Cardiac muscle cell (in vitro differentiated cells and primary cell): ENCODE measurements at regions not wholly inside any gene's neighbourhood (a gene's known extent, or its start where the extent isn't known, plus 50 kb on each side); places are given as distances from the start of the nearest gene placed in this dataset.
"Not testable (repeated sequence)": the region's sequence is repeated elsewhere in the genome, so short reads cannot be mapped to it uniquely, and the experiment has no call there.

Experiments used
- DNase-seq, 2 donors: peaks; one replicate each; pipeline versions ENCODE4 v3.0.0 to v3.0.0-alpha.2; 2010 to 2017; ENCODE audit warnings: low read depth in 1 of 2, low spot score in 1 of 2
- H3K27ac ChIP-seq: fragments of 200-600 bp; sonication (generic); 2 replicates; pipeline ENCODE4 v1.5.1; 2016
- H3K27me3 ChIP-seq: fragments of 200-600 bp; sonication (generic); 2 replicates; pipeline ENCODE4 v1.6.0; 2016; ENCODE audit warnings: control low read depth
- H3K36me3 ChIP-seq: fragments of 200-600 bp; sonication (generic); 2 replicates; pipeline ENCODE4 v1.5.1; 2016; ENCODE audit warnings: control low read depth
- H3K4me1 ChIP-seq: fragments of 200-600 bp; sonication (generic); 2 replicates; pipeline ENCODE4 v1.8.1; 2017; ENCODE audit warnings: low read depth, mild to moderate bottlenecking, mixed run types
- H3K4me3 ChIP-seq: fragments of 200-600 bp; sonication (generic); 2 replicates; pipeline ENCODE4 v1.5.1; 2016; ENCODE audit warnings: mild to moderate bottlenecking
- H3K9me3 ChIP-seq: fragments of 200-600 bp; sonication (generic); 2 replicates; pipeline ENCODE4 v1.5.1; 2017; ENCODE audit warnings: low read depth, mild to moderate bottlenecking, control low read depth
- TF ChIP-seq, protein P1 (sequence below): IDR thresholded peaks from 2 replicates; pipeline ENCODE4 v1.5.1; 2012; ENCODE audit warnings: low read depth, mild to moderate bottlenecking, low read length

GRCh38 chr1:90220941-90221693 lies 226.2 kb downstream of the ZNF326 start:
- H3K36me3 ChIP-seq, result no peaks in the 10 kb centered on the region
- no peak overlapping the region for H3K27ac ChIP-seq
- TF ChIP-seq, protein P1, sequence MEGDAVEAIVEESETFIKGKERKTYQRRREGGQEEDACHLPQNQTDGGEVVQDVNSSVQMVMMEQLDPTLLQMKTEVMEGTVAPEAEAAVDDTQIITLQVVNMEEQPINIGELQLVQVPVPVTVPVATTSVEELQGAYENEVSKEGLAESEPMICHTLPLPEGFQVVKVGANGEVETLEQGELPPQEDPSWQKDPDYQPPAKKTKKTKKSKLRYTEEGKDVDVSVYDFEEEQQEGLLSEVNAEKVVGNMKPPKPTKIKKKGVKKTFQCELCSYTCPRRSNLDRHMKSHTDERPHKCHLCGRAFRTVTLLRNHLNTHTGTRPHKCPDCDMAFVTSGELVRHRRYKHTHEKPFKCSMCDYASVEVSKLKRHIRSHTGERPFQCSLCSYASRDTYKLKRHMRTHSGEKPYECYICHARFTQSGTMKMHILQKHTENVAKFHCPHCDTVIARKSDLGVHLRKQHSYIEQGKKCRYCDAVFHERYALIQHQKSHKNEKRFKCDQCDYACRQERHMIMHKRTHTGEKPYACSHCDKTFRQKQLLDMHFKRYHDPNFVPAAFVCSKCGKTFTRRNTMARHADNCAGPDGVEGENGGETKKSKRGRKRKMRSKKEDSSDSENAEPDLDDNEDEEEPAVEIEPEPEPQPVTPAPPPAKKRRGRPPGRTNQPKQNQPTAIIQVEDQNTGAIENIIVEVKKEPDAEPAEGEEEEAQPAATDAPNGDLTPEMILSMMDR, result no peak
- H3K9me3 ChIP-seq, result no peaks in the 10 kb centered on the region
- no peaks in the 10 kb centered on the region for H3K4me1 ChIP-seq
- no peak for DNase-seq
- no peak overlapping the region for H3K4me3 ChIP-seq
- H3K27me3 ChIP-seq, result no peaks in the 10 kb centered on the region

- TF ChIP-seq, protein P1, result no peak
- no peaks in the 10 kb centered on the region for H3K36me3 ChIP-seq
- H3K27me3 ChIP-seq, result no peaks in the 10 kb centered on the region
- H3K4me3 ChIP-seq, result no peak overlapping the region
- no peak overlapping the region for H3K27ac ChIP-seq
- H3K4me1 ChIP-seq, result no peaks in the 10 kb centered on the region
- no peaks in the 10 kb centered on the region for H3K9me3 ChIP-seq
- DNase-seq, result no peak
Measured at GRCh38 chr1:90220496-90220895, 225.6 kb downstream of the ZNF326 start.

DNA sequence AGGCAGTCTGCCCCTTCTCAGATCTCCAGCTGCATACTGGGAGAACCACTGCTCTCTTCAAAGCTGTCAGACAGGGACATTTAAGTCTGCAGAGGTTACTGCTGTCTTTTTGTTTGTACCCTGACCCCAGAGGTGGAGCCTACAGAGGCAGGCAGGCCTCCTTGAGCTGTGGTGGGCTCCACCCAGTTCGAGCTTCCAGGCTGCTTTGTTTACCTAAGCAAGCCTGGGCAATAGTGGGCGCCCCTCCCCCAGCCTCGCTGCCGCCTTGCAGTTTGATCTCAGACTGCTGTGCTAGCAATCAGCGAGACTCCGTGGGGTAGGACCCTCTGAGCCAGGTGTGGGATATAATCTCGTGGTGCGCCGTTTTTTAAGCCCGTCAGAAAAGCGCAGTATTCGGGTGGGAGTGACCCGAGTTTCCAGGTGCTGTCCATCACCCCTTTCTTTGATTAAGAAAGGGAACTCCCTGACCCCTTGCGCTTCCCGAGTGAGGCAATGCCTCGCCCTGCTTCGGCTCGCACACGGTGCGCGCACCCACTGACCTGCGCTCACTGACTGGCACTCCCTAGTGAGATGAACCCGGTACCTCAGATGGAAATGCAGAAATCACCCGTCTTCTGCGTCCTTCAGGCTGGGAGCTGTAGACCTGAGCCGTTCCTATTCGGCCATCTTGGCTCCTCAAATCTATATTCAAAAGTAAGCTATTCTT lies 224.4 kb downstream of the ZNF326 start:
- H3K4me3 ChIP-seq, H3K36me3 ChIP-seq, DNase-seq, H3K9me3 ChIP-seq, H3K27me3 ChIP-seq, H3K27ac ChIP-seq, H3K4me1 ChIP-seq: not testable (repeated sequence)

DNA sequence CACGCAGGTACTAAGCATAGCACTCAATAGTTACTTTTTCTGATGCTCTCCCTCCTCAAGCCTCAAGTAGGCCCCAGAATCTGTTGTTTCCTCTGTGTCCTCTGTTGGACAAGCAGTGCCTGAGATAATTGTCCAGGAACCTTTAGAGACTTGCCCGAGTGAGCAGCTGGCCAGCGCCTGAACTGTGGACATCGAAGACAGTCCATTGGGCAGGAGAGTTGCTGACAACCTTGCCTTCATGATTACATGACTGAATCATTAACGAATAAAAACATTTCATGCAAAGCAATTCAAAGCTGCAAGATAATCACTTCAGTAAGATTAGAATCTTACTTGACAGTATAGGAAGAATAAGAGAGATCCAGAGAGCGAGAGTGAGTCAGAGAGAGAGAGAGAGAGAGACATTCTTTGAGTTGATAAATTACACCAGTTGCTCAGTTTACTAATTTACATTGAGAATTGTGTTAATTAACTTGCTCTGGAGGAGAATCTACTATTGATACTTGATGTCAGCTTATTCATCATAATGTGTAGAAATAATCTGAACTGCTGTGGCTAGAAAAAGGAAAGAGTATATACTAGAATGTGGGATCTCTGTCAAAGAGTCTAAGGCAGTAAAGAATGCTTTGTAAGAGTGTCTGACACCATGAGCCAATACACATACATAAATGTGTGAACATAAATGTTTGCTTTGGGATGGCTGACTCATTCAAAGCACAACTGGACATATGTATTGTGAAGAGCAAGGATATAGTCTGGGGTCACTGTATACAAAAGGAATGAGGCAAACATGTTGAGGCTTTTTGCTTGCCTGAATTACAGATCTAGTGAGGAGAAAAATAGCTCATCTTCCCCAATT lies 216.0 kb downstream of the ZNF326 start:
- Histone ChIP-seq H3K27me3 (peaks cover 3% of the 10 kb centered on the region), H3K9me3 (no peaks in the 10 kb centered on the region), H3K27ac (no peak overlapping the region), H3K36me3 (no peaks in the 10 kb centered on the region), H3K4me3 (no peak overlapping the region), H3K4me1 (no peaks in the 10 kb centered on the region)
- no peak for DNase-seq
- TF ChIP-seq, protein P1, result no peak

DNA sequence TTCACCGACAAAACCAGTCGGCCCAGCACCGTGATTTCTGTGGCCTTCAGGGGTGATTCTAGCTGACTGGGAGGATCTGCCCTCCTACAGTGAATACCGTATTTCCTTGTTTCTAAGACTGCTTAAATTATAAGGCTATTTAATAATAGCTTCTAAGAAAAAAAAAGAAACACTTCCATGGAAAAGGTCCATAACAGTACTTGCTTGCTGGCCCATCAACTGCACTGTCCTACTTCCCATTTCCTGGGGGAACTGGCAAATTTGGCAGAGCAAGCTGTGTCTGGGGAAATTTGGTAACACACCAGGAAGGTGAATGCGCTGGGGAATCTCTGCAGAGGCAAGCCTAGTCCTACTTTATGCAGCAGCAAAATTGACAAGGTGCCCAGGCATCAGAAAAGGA lies 214.0 kb downstream of the ZNF326 start:
- Histone ChIP-seq H3K4me1 (no peaks in the 10 kb centered on the region), H3K4me3 (no peak overlapping the region), H3K27ac (no peak overlapping the region), H3K9me3 (no peaks in the 10 kb centered on the region), H3K36me3 (no peaks in the 10 kb centered on the region), H3K27me3 (peaks cover 3% of the 10 kb centered on the region)
- DNase-seq, result no peak
- TF ChIP-seq, protein P1, result no peak
